HG03039 (cell line): ENCODE measurements at regions not wholly inside any gene's neighbourhood (a gene's known extent, or its start where the extent isn't known, plus 50 kb on each side); places are given as distances from the start of the nearest gene placed in this dataset.
"Not testable (repeated sequence)": the region's sequence is repeated elsewhere in the genome, so short reads cannot be mapped to it uniquely, and the experiment has no call there.

Experiments
- ATAC-seq: cut with Tn5 transposase; IDR thresholded peaks from one replicate; pipeline ENCODE4 v1.9.1; 2021; ENCODE audit warnings: mild to moderate bottlenecking, moderate library complexity; ENCODE audit not compliant: unreplicated experiment

- no peak for ATAC-seq
Measured at GRCh38 chrX:15127010-15127409, 142.9 kb downstream of the ASB9 start.

- no peak for ATAC-seq
Measured at GRCh38 chrX:15116900-15117299, 153.0 kb downstream of the ASB9 start.

GRCh38 chrX:15114743-15115566 lies 154.9 kb downstream of the ASB9 start:
- no peak for ATAC-seq

GRCh38 chrX:15107367-15107988 lies 162.4 kb downstream of the ASB9 start:
- ATAC-seq: no peak

- no peak for ATAC-seq
Measured at GRCh38 chrX:15098505-15098904, 171.4 kb downstream of the ASB9 start.

- ATAC-seq: no peak
Measured at GRCh38 chrX:15087747-15088146, 182.1 kb downstream of the ASB9 start.

GRCh38 chrX:15073313-15073712 lies 196.6 kb downstream of the ASB9 start:
- ATAC-seq: no peak

- ATAC-seq: no peak
Measured at GRCh38 chrX:15072880-15073279, 197.0 kb downstream of the ASB9 start.

- ATAC-seq: no peak
Measured at GRCh38 chrX:15072259-15072658, 197.6 kb downstream of the ASB9 start.

GRCh38 chrX:15059474-15059873 lies 186.3 kb downstream of the MOSPD2 start:
- ATAC-seq: no peak

GRCh38 chrX:15056044-15056443 lies 182.8 kb downstream of the MOSPD2 start:
- ATAC-seq: no peak

GRCh38 chrX:15055146-15055930 lies 182.1 kb downstream of the MOSPD2 start:
- no peak for ATAC-seq

- ATAC-seq: no peak
Measured at GRCh38 chrX:15050395-15050794, 177.2 kb downstream of the MOSPD2 start.

GRCh38 chrX:15043538-15043937 lies 170.3 kb downstream of the MOSPD2 start:
- ATAC-seq: no peak

GRCh38 chrX:15033917-15034316 lies 160.7 kb downstream of the MOSPD2 start:
- ATAC-seq: no peak

- ATAC-seq: no peak
Measured at GRCh38 chrX:15017491-15017890, 144.3 kb downstream of the MOSPD2 start.

- no peak for ATAC-seq
Measured at GRCh38 chrX:15016051-15016450, 142.8 kb downstream of the MOSPD2 start.

- no peak for ATAC-seq
Measured at GRCh38 chrX:15014281-15014680, 141.1 kb downstream of the MOSPD2 start.

- ATAC-seq: no peak
Measured at GRCh38 chrX:15013461-15013860, 140.2 kb downstream of the MOSPD2 start.

- ATAC-seq: no peak
Measured at GRCh38 chrX:14997271-14997670, 124.0 kb downstream of the MOSPD2 start.

- ATAC-seq: not testable (repeated sequence)
Measured at GRCh38 chrX:14984425-14984824, 111.2 kb downstream of the MOSPD2 start.
